ENCODE measurements at regions not wholly inside any gene's neighbourhood (a gene's known extent, or its start where the extent isn't known, plus 50 kb on each side); places are given as distances from the start of the nearest gene placed in this dataset.

GRCh38 chr11:122451911-122452310 is 203.6 kb upstream of the UBASH3B start:
- DNase-seq (ENCODE audit: low read depth) = no peak

- DNase-seq (ENCODE audit: low read depth) = no peak
Measured at GRCh38 chr11:122441666-122442035, 213.9 kb upstream of the UBASH3B start.

DNA sequence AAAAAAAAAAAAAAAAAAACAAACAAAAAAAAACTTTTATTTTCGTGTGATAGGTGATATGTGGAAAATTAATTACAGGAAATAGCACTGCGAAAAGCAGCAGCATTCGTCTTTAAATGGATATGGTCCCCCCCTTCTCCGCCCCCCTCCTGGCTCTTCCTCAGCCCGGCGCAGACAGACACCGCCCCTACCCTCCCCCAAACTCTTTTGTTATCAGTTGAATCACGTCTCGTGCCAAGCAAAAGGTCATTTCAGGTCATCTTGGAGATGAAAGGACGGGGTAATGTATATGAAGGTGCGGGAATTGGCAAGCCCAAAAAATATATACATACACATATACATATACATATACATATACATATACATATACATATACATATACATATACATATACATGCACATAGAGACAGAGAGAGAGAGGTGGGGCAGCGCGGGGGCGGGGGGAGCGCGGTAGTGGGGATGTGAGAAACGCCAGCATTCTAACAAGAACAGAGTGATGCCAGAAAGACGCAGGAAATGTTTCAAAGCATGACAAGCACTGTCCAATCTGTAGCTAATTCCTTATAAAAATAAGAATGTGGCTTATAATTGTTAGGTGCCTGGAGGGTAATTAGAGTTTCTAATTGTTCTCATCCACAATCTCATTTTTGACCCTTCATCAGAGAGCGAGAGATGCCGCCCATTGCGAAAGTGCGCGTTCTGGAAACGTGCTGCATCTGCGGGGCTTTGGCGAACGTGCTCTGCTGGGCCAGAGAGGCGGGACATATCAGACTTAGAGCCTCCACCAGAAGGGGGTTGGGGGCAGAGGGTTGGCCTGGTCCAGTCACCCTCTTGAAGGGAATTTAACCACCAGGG is 214.5 kb upstream of the UBASH3B start:
- DNase-seq (ENCODE audit: low read depth) = no peak

DNA sequence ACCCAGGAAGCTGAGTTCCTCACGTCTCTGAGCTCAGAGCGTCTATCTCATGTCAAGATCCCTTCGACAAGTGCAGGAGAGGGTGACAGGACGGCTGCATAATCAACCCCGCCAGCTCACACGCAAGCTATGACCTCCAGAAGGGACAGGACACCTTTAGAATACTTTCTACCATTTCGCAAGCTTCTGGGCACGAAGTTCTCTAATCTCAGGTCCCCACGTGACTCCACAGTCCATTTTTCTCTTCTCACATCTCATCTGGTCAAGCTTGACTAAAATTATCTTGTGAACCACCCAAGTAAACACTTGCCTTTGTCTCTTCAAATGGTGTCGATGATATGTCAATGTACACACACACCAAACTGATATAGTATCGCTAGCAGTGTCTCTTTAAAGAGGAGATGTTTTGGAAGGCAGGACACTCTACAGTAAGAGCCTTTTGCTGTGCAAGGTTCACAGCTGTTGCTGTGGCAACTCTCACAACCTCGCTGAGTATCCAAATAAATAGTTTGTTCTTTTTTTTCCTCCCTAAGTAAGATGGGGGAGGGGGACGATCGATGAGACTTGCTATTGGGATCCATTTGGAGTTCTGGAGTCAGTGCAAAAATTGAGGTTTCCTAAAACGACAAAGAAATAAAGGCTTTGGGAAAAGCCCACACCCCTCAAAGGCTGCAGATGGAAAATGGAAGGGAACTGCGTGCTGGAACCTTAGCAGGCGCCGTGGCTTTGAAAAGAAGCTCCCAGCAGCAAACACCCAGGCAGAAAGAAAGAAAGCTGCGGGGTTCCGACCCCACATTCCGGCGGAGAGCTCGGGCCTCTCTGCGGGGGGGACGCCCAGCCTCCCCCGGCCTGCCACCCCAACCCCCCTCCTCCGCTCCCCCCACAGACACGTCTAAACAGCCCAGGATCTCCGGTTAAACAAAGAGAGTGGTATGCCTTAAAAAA is 215.4 kb upstream of the UBASH3B start:
- DNase-seq (ENCODE audit: low read depth) = peak; percentile 10

DNA sequence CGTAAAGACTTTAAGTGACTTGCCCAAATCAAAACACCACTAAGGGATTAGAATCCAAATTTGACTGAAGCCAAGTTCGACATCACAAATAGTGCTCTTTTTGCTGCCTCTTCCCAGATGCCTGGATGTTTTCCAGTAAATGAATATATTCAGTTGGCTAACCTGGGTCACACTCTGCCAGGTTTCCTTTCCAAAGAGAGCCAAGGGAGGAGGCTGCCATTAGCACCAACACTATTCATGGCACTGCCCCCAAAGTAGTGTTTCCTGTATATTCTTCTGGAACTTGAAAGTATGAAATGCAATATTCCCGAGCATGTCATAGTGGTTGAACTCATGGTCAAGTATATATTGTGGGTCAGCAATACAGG is 219.3 kb upstream of the UBASH3B start:
- no peak for DNase-seq (ENCODE audit: low read depth)

GRCh38 chr11:122435540-122436187 is 219.9 kb upstream of the UBASH3B start:
- DNase-seq (ENCODE audit: low read depth) = no peak

- DNase-seq (ENCODE audit: low read depth) = no peak
Measured at GRCh38 chr11:122434786-122435185, 220.7 kb upstream of the UBASH3B start.

GRCh38 chr11:122430490-122430889 is 225.0 kb upstream of the UBASH3B start:
- no peak for DNase-seq (ENCODE audit: low read depth)

GRCh38 chr11:122426073-122426472 is 229.4 kb upstream of the UBASH3B start:
- DNase-seq (ENCODE audit: low read depth) = no peak

- no peak for DNase-seq (ENCODE audit: low read depth)
Measured at GRCh38 chr11:122424636-122425035, 230.9 kb upstream of the UBASH3B start.

- no peak for DNase-seq (ENCODE audit: low read depth)
Measured at GRCh38 chr11:122423886-122424285, 231.6 kb upstream of the UBASH3B start.

- DNase-seq (ENCODE audit: low read depth) = no peak
Measured at GRCh38 chr11:122423273-122423672, 232.2 kb upstream of the UBASH3B start.

- DNase-seq (ENCODE audit: low read depth) = peak; percentile 12
Measured at GRCh38 chr11:122422682-122423081, 232.8 kb upstream of the UBASH3B start.

DNA sequence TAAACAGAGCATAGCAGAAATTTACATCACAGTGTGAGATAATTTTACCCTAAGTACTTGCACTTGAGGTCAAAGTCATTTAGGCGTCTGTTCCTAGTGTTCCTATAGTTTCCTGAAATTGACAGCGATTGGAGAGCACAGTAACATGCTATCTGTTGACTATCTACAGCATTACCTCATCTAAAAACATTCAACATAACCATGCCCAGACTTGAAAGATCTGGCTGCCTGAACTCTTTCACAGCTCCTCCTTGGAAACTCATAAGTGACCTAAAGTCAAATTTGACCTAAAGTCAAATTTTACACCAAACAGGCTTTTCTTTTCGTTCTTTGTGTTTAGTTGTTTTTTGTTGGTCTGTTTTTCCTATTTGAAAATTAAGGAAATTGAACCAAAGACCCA is 233.8 kb upstream of the UBASH3B start:
- no peak for DNase-seq (ENCODE audit: low read depth)

GRCh38 chr11:122418032-122418431 is 237.5 kb upstream of the UBASH3B start:
- no peak for DNase-seq (ENCODE audit: low read depth)

DNA sequence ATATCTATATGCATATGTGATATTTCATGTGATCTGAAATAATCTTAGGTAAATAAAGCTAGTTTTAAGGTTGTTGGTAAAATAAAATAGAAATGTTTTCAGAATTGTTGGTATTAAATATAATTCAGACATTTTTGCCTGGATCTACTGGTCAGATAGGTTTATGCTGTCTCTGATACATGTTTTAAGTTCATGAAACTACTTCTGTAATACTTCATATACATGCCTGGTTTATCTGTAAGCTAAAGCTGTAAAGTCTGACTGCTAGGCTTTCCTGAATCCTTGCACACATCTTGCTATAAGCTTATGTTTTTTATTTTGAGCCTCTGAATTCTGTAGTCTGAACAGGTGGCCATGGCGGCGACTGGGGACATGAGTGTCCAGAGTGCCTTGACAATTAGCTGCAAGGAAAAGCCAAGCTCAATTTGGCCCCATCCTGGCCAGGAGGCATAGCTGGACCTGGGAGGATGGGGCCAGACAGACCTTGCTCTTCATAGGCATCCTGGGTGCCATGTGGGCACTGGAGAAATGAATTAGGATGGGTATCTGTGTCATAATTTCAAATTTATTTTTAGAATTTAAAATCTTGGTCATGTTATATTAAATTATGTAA is 241.0 kb upstream of the UBASH3B start:
- no peak for DNase-seq (ENCODE audit: low read depth)

GRCh38 chr11:122413677-122414076 is 241.8 kb upstream of the UBASH3B start:
- no peak for DNase-seq (ENCODE audit: low read depth)

DNA sequence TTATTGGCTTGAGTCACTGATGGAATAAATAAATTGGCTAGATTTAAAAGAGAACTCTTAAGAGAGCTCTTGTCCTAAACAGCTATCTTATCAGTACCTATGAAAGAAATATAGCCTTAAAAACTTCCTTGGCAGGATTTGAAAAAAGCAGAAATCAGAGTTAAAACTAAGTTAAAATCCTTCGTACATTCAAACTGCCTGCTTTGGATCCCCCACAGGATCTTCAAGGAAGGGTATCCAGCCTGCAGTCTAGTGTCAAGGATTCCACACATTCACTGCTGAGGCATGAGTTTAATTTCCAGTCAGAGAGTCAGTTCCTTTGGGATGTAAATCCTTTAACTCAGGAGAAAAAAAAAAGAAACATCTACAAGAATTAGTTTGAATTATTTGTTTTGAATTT is 242.9 kb upstream of the UBASH3B start:
- no peak for DNase-seq (ENCODE audit: low read depth)

- DNase-seq (ENCODE audit: low read depth) = no peak
Measured at GRCh38 chr11:122406466-122406865, 249.1 kb upstream of the UBASH3B start.

- DNase-seq (ENCODE audit: low read depth) = peak; percentile 15
Measured at GRCh38 chr11:122405547-122406341, 249.8 kb upstream of the UBASH3B start.

DNA sequence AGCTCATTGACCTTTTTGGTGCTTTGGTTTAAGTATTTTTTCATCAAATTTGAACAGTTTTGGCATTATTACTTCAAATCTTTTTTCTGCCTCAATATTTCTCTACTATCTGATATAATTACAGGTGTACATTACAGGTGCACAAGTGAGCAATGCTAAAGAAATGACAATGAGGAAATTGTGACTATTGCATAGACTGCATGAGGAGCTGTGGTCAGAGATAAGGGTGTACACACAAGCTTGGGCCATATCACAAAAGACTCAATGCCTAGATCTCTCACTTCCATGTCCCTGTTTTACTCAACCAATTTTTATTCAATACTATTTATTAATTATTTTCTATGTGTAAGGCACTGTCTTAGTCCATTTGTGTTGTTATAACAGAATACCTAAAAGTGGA is 251.0 kb upstream of the UBASH3B start:
- DNase-seq (ENCODE audit: low read depth) = no peak

Data from RPMI7951 (cell line).